Mucosa of rectum (tissue), 2 donors: ENCODE measurements at regions not wholly inside any gene's neighbourhood (a gene's known extent, or its start where the extent isn't known, plus 50 kb on each side); places are given as distances from the start of the nearest gene placed in this dataset.

Experiments used
- H3K27ac ChIP-seq, 2 donors: one replicate each; pipeline ENCODE4 v1.7.0; 2013; ENCODE audit warnings: inconsistent platforms in 2 of 2, low read depth in 2 of 2, low read length in 2 of 2
- H3K27me3 ChIP-seq, 2 donors: one replicate each; pipeline ENCODE4 v1.7.0; 2013; ENCODE audit warnings: low read length in 2 of 2; ENCODE audit not compliant: control insufficient read depth in 2 of 2, insufficient read depth in 2 of 2
- H3K36me3 ChIP-seq, 2 donors: one replicate each; pipeline ENCODE4 v1.7.0; 2013; ENCODE audit warnings: low read length in 2 of 2; ENCODE audit not compliant: control insufficient read depth in 2 of 2, insufficient read depth in 2 of 2
- H3K4me1 ChIP-seq, 2 donors: one replicate each; pipeline ENCODE4 v1.7.0; 2013; ENCODE audit warnings: low read length in 2 of 2, mild to moderate bottlenecking in 1 of 2; ENCODE audit not compliant: control insufficient read depth in 2 of 2, insufficient read depth in 2 of 2
- H3K4me3 ChIP-seq, 2 donors: one replicate each; pipeline ENCODE4 v1.7.0; 2013; ENCODE audit warnings: low read length in 2 of 2
- H3K9ac ChIP-seq, 2 donors: one replicate each; pipeline ENCODE4 v1.7.0; 2013; ENCODE audit warnings: low read length in 2 of 2, low read depth in 1 of 2, mild to moderate bottlenecking in 1 of 2
- H3K9me3 ChIP-seq, 2 donors: one replicate each; pipeline ENCODE4 v1.7.0; 2013; ENCODE audit warnings: low read length in 2 of 2; ENCODE audit not compliant: control insufficient read depth in 2 of 2
- donor health status: healthy.
- donor health status: Normal muscosa, but diverticular disease.

DNA sequence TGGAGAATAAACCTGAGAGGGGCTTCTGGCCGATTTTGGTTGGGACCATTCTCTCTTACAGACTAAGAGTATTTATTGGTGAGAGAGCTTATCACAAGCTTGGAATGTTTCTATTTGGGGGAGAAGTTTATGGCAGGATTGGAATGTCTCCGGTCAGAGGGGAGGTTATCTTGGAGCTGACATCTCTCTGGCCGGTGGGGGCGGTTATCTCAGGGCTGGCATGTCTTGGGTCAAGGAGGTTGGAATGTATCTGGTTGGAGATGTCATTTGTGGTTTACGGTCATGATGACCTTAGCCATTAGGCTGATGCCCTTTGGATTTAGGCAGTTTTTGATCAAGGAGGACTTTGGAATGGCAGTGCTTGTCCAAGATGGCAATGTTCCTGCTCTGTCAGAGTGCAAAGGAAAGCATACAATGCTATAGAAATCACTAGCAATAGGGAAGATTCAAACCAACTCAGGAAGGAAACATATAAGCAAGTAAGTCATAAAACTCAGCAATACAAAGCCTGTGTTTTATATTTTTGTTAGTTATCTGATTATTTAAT lies 362.4 kb upstream of the LRATD1 start:
- no peaks in the 10 kb centered on the region for H3K36me3 ChIP-seq
- H3K27ac ChIP-seq, result no peak overlapping the region
- no peaks in the 10 kb centered on the region for H3K4me1 ChIP-seq
- no peaks in the 10 kb centered on the region for H3K27me3 ChIP-seq
- H3K9me3 ChIP-seq, result no peaks in the 10 kb centered on the region
- H3K9ac ChIP-seq, result no peak overlapping the region
- H3K4me3 ChIP-seq, result no peak overlapping the region

GRCh38 chr2:14272396-14273075 lies 360.0 kb upstream of the LRATD1 start:
- no peaks in the 10 kb centered on the region for H3K4me1 ChIP-seq
- H3K27me3 ChIP-seq, result no peaks in the 10 kb centered on the region
- H3K9ac ChIP-seq, result no peak overlapping the region
- H3K36me3 ChIP-seq, result no peaks in the 10 kb centered on the region
- no peaks in the 10 kb centered on the region for H3K9me3 ChIP-seq
- H3K27ac ChIP-seq, result no peak overlapping the region
- H3K4me3 ChIP-seq, result no peak overlapping the region

DNA sequence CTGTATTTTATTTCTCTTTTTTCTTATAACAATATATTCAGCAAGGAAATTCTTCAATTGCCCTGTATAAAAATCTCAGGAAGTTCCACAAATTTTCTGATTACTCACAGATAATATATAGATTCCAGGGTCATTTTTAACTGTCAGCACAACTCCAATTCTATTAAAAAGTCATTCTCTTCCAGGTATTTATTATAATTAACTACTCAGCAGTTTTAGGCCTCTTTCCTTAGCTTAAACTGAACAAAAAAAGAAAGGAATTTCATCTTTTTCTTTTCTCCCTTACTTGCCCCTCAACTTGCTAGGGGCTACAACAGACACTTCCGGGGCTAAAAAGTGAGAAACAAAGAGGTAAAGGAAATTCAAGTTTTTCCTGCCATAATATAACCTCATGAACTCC lies 358.9 kb upstream of the LRATD1 start:
- H3K36me3 ChIP-seq, result no peaks in the 10 kb centered on the region
- no peaks in the 10 kb centered on the region for H3K9me3 ChIP-seq
- no peaks in the 10 kb centered on the region for H3K27me3 ChIP-seq
- H3K4me1 ChIP-seq, result no peaks in the 10 kb centered on the region
- no peak overlapping the region for H3K9ac ChIP-seq
- H3K27ac ChIP-seq, result no peak overlapping the region
- H3K4me3 ChIP-seq, result no peak overlapping the region

DNA sequence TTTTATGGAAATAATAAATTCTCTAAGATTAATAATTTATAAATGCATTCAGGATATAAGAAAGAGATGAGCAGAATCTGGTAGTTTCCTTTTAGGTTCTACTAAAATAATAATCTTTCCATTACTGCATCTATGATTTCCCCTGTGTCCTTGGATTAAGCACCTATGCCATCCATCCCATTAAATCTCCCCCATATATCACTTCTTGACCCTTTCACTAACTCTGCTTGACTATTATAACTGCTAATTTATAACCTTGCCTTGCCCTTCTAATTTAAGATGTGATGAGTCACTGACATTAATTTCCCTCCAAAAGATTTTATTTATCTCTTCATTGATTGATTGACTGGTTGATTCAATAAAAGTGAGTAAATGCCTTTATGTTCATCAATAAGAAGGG lies 348.3 kb upstream of the LRATD1 start:
- Histone ChIP-seq H3K4me3 (no peak overlapping the region), H3K27me3 (no peaks in the 10 kb centered on the region), H3K9me3 (no peaks in the 10 kb centered on the region), H3K4me1 (no peaks in the 10 kb centered on the region), H3K27ac (no peak overlapping the region), H3K36me3 (no peaks in the 10 kb centered on the region), H3K9ac (no peak overlapping the region)

DNA sequence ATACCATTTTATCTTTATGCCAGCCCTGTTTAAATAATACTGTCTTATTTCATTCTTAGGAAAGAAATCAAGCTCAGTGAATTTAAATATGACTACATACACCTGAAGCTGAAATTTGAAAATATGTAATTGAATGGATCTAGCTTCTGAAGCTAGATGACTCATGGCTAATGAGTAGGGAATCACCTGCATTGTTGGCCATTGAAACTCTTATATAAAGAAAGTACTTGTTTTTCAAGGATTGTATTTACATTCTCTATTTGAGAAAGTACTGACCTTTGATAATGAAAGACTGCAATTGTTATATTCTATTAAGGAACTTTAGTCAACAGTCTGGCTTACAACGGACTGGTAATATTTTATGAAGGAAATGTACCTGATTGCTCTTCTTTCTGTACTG lies 346.7 kb upstream of the LRATD1 start:
- no peaks in the 10 kb centered on the region for H3K27me3 ChIP-seq
- H3K9ac ChIP-seq, result no peak overlapping the region
- no peak overlapping the region for H3K4me3 ChIP-seq
- H3K27ac ChIP-seq, result no peak overlapping the region
- no peaks in the 10 kb centered on the region for H3K9me3 ChIP-seq
- no peaks in the 10 kb centered on the region for H3K36me3 ChIP-seq
- H3K4me1 ChIP-seq, result no peaks in the 10 kb centered on the region

GRCh38 chr2:14288016-14288415 lies 344.5 kb upstream of the LRATD1 start:
- H3K9me3 ChIP-seq, result no peaks in the 10 kb centered on the region
- no peaks in the 10 kb centered on the region for H3K4me1 ChIP-seq
- H3K36me3 ChIP-seq, result no peaks in the 10 kb centered on the region
- H3K9ac ChIP-seq, result no peak overlapping the region
- no peaks in the 10 kb centered on the region for H3K27me3 ChIP-seq
- H3K27ac ChIP-seq, result no peak overlapping the region
- no peak overlapping the region for H3K4me3 ChIP-seq

DNA sequence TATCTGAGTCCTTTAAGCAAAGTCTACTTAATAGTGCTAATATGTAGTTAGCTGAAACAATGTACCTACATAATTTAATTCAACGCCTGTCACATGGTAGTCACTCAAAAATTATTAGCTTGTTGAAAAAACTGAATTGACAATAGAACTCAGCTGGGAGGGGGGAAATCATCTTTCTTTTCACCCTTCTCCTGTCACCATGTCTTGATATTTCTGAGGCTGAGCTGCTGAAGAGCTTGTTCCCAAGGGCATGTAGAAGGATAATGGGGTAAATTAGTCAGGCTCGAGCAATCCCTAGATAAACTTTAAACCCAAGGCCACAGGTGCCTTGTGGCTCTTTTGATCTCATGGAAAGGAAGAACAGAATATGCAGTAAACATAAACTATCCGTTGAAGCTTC lies 339.6 kb upstream of the LRATD1 start:
- Histone ChIP-seq H3K27me3 (no peaks in the 10 kb centered on the region), H3K4me3 (no peak overlapping the region), H3K9ac (no peak overlapping the region), H3K27ac (no peak overlapping the region), H3K36me3 (no peaks in the 10 kb centered on the region), H3K9me3 (no peaks in the 10 kb centered on the region), H3K4me1 (no peaks in the 10 kb centered on the region)

DNA sequence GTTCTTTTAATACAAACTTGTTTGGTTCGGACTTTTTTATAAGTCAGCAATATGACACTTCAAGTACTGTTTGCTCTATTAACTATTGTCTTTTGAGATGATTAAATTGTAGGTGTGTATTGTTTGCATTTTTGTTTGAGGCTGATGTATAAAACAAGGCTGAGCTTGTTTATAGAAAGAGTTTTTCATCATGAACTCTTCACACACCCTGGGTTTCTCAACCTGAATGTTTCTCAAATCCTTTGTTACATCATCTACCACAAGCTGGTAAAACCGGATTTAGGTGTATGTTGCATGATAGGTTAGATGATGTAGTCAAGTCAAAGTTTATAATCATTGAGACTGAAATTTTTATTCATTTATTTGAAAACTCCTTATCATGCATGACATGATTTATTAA lies 335.2 kb upstream of the LRATD1 start:
- no peak overlapping the region for H3K27ac ChIP-seq
- H3K9me3 ChIP-seq, result no peaks in the 10 kb centered on the region
- no peaks in the 10 kb centered on the region for H3K4me1 ChIP-seq
- H3K36me3 ChIP-seq, result no peaks in the 10 kb centered on the region
- no peak overlapping the region for H3K4me3 ChIP-seq
- no peak overlapping the region for H3K9ac ChIP-seq
- H3K27me3 ChIP-seq, result no peaks in the 10 kb centered on the region

DNA sequence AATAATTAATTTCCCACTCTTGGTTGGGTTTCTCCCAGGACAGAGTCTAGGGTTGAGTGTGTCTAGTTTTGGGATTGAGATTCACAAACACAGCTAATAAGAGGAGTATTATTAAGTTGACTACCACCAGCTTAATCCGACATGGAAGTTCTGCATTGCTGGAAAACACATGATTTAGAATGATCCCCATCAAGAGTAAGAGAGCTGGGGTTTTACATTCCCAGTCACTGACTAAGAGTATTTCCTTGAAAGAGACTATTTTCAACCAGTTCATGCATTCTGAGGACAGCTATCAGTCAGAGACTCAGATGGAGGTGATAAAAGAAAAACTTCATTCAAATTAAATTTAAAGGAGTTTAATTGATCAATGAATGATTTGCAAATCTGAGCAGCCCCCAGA lies 334.6 kb upstream of the LRATD1 start:
- H3K4me1 ChIP-seq, result no peaks in the 10 kb centered on the region
- H3K9me3 ChIP-seq, result no peaks in the 10 kb centered on the region
- no peaks in the 10 kb centered on the region for H3K36me3 ChIP-seq
- no peaks in the 10 kb centered on the region for H3K27me3 ChIP-seq
- no peak overlapping the region for H3K4me3 ChIP-seq
- no peak overlapping the region for H3K27ac ChIP-seq
- H3K9ac ChIP-seq, result no peak overlapping the region

- Histone ChIP-seq H3K4me1 (no peaks in the 10 kb centered on the region), H3K36me3 (no peaks in the 10 kb centered on the region), H3K9ac (no peak overlapping the region), H3K4me3 (no peak overlapping the region), H3K9me3 (no peaks in the 10 kb centered on the region), H3K27ac (no peak overlapping the region), H3K27me3 (no peaks in the 10 kb centered on the region)
These were observed 331.2 kb upstream of the LRATD1 start for GRCh38 chr2:14301331-14301730.
